ENCODE measurements at regions not wholly inside any gene's neighbourhood (a gene's known extent, or its start where the extent isn't known, plus 50 kb on each side); places are given as distances from the start of the nearest gene placed in this dataset.

GRCh38 chr11:15863411-15863810, 492.9 kb downstream of the SOX6 start:
- H3K36me3 ChIP-seq = no peaks in the 10 kb centered on the region
- no peaks in the 10 kb centered on the region for H3K4me1 ChIP-seq (ENCODE audit: control insufficient read depth in 1 of 2, low read depth in 2 of 2)
- no peaks in the 10 kb centered on the region for H3K9me3 ChIP-seq
- H3K27ac ChIP-seq = no peak overlapping the region
- DNase-seq (ENCODE audit: low spot score) (no peak), ATAC-seq (ENCODE audit: insufficient number of reproducible peaks, low FRiP score, low read depth) (no peak)
- H3K27me3 ChIP-seq (replicated peaks; ENCODE audit: insufficient read depth) = no peaks in the 10 kb centered on the region
- H3K4me3 ChIP-seq = no peak overlapping the region
- TF ChIP-seq CTCF (IDR thresholded peaks at IDR 0.05) = no peak

- Histone ChIP-seq H3K27me3 (replicated peaks; ENCODE audit: insufficient read depth) (no peaks in the 10 kb centered on the region), H3K4me3 (no peak overlapping the region), H3K36me3 (no peaks in the 10 kb centered on the region), H3K4me1 (ENCODE audit: control insufficient read depth in 1 of 2, low read depth in 2 of 2) (no peaks in the 10 kb centered on the region), H3K27ac (no peak overlapping the region), H3K9me3 (no peaks in the 10 kb centered on the region)
- ATAC-seq (ENCODE audit: insufficient number of reproducible peaks, low FRiP score, low read depth) (no peak), DNase-seq (ENCODE audit: low spot score) (no peak)
- no peak for TF ChIP-seq CTCF (IDR thresholded peaks at IDR 0.05)
These were observed 492.1 kb downstream of the SOX6 start for GRCh38 chr11:15864026-15864805.

DNA sequence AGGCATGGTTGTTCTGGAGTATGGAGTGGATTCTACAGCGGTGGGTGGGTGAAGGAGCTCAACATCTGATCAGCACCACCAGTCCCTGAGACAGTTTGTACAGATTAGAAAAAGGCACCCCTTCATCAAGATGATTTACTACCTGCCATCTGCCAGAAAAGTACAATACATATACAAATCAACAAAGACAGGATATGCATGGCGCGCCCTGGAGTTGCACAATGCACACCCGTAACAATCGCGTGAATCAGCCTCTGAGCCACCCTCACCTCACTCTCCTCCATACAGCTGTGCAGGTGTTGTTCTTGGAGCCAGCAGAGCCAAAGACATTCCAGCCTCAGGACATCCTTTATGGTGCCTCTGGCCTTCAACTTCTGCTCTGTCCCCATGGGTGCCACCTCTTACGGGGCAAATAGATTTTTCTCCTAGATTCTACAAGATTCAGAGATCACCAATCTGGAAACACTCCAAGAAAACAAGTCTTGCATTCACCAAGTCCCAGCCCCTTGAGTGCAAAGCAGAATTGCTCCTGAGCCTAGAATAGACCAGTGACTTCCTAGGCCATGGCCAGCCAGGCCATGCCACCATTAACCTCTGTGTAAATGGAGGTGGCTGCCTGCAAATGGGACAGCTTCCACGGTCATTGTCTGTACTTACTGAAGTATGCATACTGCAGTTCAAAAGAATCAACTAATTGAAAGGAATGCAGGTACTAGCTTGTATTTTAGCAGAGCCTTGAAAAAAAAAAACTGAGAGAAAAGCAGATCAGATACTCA, 490.9 kb downstream of the SOX6 start:
- TF ChIP-seq CTCF (IDR thresholded peaks at IDR 0.05) = no peak
- no peak for DNase-seq (ENCODE audit: low spot score)
- Histone ChIP-seq H3K36me3 (no peaks in the 10 kb centered on the region), H3K9me3 (no peaks in the 10 kb centered on the region), H3K27ac (no peak overlapping the region), H3K4me1 (ENCODE audit: control insufficient read depth in 1 of 2, low read depth in 2 of 2) (no peaks in the 10 kb centered on the region), H3K4me3 (no peak overlapping the region), H3K27me3 (replicated peaks; ENCODE audit: insufficient read depth) (no peaks in the 10 kb centered on the region)
- no peak for ATAC-seq (ENCODE audit: insufficient number of reproducible peaks, low FRiP score, low read depth)

DNA sequence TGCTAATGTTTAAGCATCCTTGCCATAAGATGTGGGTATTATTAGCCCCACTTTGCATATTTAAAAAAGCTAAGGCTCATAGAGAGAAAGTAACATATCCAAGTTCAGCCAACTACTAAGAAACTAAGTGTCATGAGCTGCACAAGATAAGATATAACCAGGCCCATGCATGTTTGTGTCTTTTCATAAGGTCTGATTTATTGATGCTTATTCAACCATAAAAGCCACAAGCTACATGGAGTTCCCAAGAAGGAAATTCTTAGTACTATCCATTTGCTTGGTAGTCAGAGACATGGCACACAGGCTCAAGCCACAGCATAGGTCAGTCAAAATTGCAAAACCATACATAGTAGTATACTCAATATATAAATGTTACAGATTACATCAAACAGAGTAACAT, 488.5 kb downstream of the SOX6 start:
- H3K4me1 ChIP-seq (ENCODE audit: control insufficient read depth in 1 of 2, low read depth in 2 of 2) = no peaks in the 10 kb centered on the region
- DNase-seq (ENCODE audit: low spot score) (no peak), ATAC-seq (ENCODE audit: insufficient number of reproducible peaks, low FRiP score, low read depth) (no peak)
- H3K4me3 ChIP-seq = no peak overlapping the region
- TF ChIP-seq CTCF (IDR thresholded peaks at IDR 0.05) = no peak
- no peak overlapping the region for H3K27ac ChIP-seq
- H3K27me3 ChIP-seq (replicated peaks; ENCODE audit: insufficient read depth) = no peaks in the 10 kb centered on the region
- no peaks in the 10 kb centered on the region for H3K36me3 ChIP-seq
- no peaks in the 10 kb centered on the region for H3K9me3 ChIP-seq

DNA sequence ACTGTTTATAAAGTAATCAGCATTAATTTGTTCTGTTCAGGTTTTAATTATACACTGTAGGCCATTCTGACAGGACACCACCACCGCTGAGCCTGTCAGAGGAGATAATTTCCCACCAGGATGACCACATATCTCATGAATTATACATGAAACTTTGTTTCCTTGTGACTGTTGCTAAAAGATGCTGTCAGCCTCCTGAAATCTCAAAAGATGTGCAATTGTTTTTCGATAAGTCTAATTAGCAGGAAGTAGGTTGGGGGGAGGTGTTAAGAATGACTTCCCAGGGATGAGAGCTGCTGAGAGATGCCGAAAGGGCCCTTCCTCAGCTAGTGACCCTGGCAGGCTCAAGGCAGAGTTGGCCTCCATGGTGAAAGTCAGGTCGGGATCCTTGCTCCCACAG, 485.4 kb downstream of the SOX6 start:
- Histone ChIP-seq H3K4me3 (no peak overlapping the region), H3K4me1 (ENCODE audit: control insufficient read depth in 1 of 2, low read depth in 2 of 2) (no peaks in the 10 kb centered on the region), H3K9me3 (no peaks in the 10 kb centered on the region), H3K36me3 (no peaks in the 10 kb centered on the region), H3K27me3 (replicated peaks; ENCODE audit: insufficient read depth) (no peaks in the 10 kb centered on the region), H3K27ac (no peak overlapping the region)
- DNase-seq (ENCODE audit: low spot score) (no peak), ATAC-seq (ENCODE audit: insufficient number of reproducible peaks, low FRiP score, low read depth) (no peak)
- TF ChIP-seq CTCF (IDR thresholded peaks at IDR 0.05) = no peak

All from thoracic aorta (tissue), 2 donors.